ENCODE measurements at regions not wholly inside any gene's neighbourhood (a gene's known extent, or its start where the extent isn't known, plus 50 kb on each side); places are given as distances from the start of the nearest gene placed in this dataset.

DNA sequence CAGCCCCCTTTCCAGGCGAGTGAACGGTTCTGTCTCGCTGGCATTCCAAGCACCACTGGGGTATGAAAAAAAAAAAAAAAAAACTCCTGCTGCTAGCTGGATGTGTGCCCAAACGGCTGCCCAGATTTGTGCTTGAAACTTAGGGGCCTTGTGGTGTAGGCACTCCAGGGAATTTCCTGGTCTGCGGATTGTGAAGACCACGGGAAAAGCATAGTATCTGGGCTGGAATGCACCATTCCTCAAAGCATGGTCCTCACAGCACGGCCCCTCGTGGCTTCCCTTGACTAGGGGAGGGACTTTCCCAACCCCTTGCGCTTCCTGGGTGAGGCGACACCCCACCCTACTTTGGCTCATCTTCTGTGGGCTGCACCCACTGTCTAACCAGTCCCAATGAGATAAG, 516.8 kb upstream of the FAM241A start:
- H3K36me3 Mint-ChIP-seq (ENCODE audit: insufficient read depth, unreplicated experiment), result no peaks in the 10 kb centered on the region
- DNase-seq, result no peak
- intact Hi-C loops (cut with micrococcal nuclease; ENCODE audit: unreplicated experiment), result no loop called here
- H3K27ac Mint-ChIP-seq (ENCODE audit: unreplicated experiment), result no peak overlapping the region
- H3K9me3 Mint-ChIP-seq (ENCODE audit: unreplicated experiment), result no peaks in the 10 kb centered on the region
- POLR2A ChIA-PET, result no interaction called here
- Histone ChIP-seq H3K27me3 (replicated peaks; ENCODE audit: control insufficient read depth, insufficient read depth, low read length) (no peaks in the 10 kb centered on the region), H3K9me3 (no peaks in the 10 kb centered on the region), H3K36me3 (ENCODE audit: control insufficient read depth, insufficient read depth, low read length) (no peaks in the 10 kb centered on the region), H3K4me1 (no peaks in the 10 kb centered on the region), H3K4me3 (ENCODE audit: low read depth, low read length) (no peak overlapping the region)
- TF ChIP-seq, protein P1, sequence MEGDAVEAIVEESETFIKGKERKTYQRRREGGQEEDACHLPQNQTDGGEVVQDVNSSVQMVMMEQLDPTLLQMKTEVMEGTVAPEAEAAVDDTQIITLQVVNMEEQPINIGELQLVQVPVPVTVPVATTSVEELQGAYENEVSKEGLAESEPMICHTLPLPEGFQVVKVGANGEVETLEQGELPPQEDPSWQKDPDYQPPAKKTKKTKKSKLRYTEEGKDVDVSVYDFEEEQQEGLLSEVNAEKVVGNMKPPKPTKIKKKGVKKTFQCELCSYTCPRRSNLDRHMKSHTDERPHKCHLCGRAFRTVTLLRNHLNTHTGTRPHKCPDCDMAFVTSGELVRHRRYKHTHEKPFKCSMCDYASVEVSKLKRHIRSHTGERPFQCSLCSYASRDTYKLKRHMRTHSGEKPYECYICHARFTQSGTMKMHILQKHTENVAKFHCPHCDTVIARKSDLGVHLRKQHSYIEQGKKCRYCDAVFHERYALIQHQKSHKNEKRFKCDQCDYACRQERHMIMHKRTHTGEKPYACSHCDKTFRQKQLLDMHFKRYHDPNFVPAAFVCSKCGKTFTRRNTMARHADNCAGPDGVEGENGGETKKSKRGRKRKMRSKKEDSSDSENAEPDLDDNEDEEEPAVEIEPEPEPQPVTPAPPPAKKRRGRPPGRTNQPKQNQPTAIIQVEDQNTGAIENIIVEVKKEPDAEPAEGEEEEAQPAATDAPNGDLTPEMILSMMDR (IDR thresholded peaks at IDR 0.05; ENCODE audit: insufficient read depth in 1 of 2, low read depth in 1 of 2, low read length in 1 of 2, severe bottlenecking in 1 of 2, unreplicated experiment in 1 of 2), result no peak
- H3K27me3 Mint-ChIP-seq (ENCODE audit: insufficient read depth, unreplicated experiment), result peaks cover 10% of the 10 kb centered on the region
- peaks cover 7% of the 10 kb centered on the region for H3K4me1 Mint-ChIP-seq (ENCODE audit: low read depth, unreplicated experiment)
- no peak overlapping the region for H3K4me3 Mint-ChIP-seq (ENCODE audit: unreplicated experiment)
- no TSS peak for BruUV-seq (replicated peaks)
- CTCF ChIA-PET, result no interaction called here

DNA sequence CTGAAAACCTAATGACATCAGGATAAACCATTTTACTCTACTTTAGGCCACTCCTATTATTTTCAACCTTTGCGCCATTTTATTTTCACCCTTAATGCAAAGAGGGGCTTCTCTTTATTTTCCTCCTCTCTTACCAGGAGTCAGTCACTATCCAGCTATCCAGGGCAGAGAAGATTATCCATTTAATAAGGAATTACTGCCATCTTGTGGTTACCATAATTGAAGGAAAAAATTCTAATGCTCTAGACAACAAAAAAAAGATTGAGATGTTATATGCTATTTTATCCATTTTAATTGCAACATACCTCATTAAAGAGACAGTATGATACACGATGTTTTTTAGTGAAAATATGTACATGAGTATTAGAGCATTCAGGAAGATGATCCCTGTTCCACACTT, 514.5 kb upstream of the FAM241A start:
- H3K9me3 ChIP-seq, result no peaks in the 10 kb centered on the region
- Mint-ChIP-seq H3K27me3 (ENCODE audit: insufficient read depth, unreplicated experiment) (peaks cover 8% of the 10 kb centered on the region), H3K4me3 (ENCODE audit: unreplicated experiment) (no peak overlapping the region), H3K4me1 (ENCODE audit: low read depth, unreplicated experiment) (peaks cover 7% of the 10 kb centered on the region), H3K9me3 (ENCODE audit: unreplicated experiment) (no peaks in the 10 kb centered on the region), H3K27ac (ENCODE audit: unreplicated experiment) (no peak overlapping the region), H3K36me3 (ENCODE audit: insufficient read depth, unreplicated experiment) (no peaks in the 10 kb centered on the region)
- H3K27me3 ChIP-seq (replicated peaks; ENCODE audit: control insufficient read depth, insufficient read depth, low read length), result no peaks in the 10 kb centered on the region
- POLR2A ChIA-PET, result no interaction called here
- intact Hi-C loops (cut with micrococcal nuclease; ENCODE audit: unreplicated experiment), result loop anchor here (2.0 to 10.0 kb wide), 3 partner anchors 156 to 1632 kb away; no protein-coding TSS in a partner anchor
- no peak overlapping the region for H3K4me3 ChIP-seq (ENCODE audit: low read depth, low read length)
- CTCF ChIA-PET, result interaction anchor here (1.0 to 2.0 kb wide), 2 partner anchors 224 to 495 kb away, joined by 4 read pairs; no protein-coding TSS in a partner anchor
- H3K4me1 ChIP-seq, result no peaks in the 10 kb centered on the region
- BruUV-seq (replicated peaks), result no TSS peak
- no peak for DNase-seq
- no peaks in the 10 kb centered on the region for H3K36me3 ChIP-seq (ENCODE audit: control insufficient read depth, insufficient read depth, low read length)
- TF ChIP-seq, protein P1 (IDR thresholded peaks at IDR 0.05; ENCODE audit: insufficient read depth in 1 of 2, low read depth in 1 of 2, low read length in 1 of 2, severe bottlenecking in 1 of 2, unreplicated experiment in 1 of 2), result peak; percentile 29 to 34

DNA sequence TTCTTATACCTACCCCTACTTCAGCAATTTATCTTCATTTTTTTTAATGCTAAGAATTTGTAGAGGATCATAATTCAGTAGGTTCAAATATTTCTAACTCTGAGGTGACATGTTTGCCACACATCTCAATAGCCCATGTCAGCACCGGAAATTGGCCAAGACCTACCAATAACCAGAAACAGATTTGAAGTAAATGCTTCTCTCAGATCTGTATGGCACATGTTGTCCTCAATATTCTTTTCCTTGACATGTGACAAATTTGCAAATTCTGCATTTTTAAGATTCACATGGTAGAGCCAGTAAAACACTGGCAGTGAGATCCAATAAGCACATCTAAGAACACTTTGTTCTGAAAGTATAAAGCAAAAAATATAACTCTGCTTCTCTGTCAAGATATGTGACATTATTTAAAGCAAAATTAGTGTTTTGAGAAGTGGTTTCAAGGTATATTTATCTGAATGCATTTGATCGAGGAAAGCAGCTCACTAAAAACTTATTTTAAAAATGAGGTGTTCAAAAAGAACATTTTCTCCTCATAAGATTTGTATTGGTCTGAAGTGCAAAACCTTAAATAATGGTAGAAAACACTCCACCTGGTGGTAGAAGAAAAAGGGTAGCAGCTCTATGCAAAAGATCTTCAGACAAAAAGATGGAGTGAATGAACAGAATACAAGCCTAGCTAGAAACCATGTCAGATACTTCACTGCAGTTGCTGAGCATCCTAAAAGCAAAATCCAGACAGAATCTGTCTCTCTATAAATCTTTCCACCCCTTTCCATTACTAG, 513.8 kb upstream of the FAM241A start:
- no TSS peak for BruUV-seq (replicated peaks)
- CTCF ChIA-PET, result interaction anchor here (0.9 to 2.0 kb wide), 3 partner anchors 223 to 1633 kb away, joined by 4 read pairs; no protein-coding TSS in a partner anchor
- H3K4me1 Mint-ChIP-seq (ENCODE audit: low read depth, unreplicated experiment), result peaks cover under 1% of the 10 kb centered on the region
- POLR2A ChIA-PET, result no interaction called here
- peaks cover 9% of the 10 kb centered on the region for H3K27me3 Mint-ChIP-seq (ENCODE audit: insufficient read depth, unreplicated experiment)
- no peaks in the 10 kb centered on the region for H3K27me3 ChIP-seq (replicated peaks; ENCODE audit: control insufficient read depth, insufficient read depth, low read length)
- H3K36me3 ChIP-seq (ENCODE audit: control insufficient read depth, insufficient read depth, low read length), result no peaks in the 10 kb centered on the region
- H3K4me3 Mint-ChIP-seq (ENCODE audit: unreplicated experiment), result no peak overlapping the region
- DNase-seq, result peak in 1 of 2 experiments; percentile 7
- H3K9me3 Mint-ChIP-seq (ENCODE audit: unreplicated experiment), result no peaks in the 10 kb centered on the region
- no peaks in the 10 kb centered on the region for H3K4me1 ChIP-seq
- no peaks in the 10 kb centered on the region for H3K9me3 ChIP-seq
- no peaks in the 10 kb centered on the region for H3K36me3 Mint-ChIP-seq (ENCODE audit: insufficient read depth, unreplicated experiment)
- no peak overlapping the region for H3K27ac Mint-ChIP-seq (ENCODE audit: unreplicated experiment)
- TF ChIP-seq, protein P1 (IDR thresholded peaks at IDR 0.05; ENCODE audit: insufficient read depth in 1 of 2, low read depth in 1 of 2, low read length in 1 of 2, severe bottlenecking in 1 of 2, unreplicated experiment in 1 of 2), result peak; percentile 12 to 63
- intact Hi-C loops (cut with micrococcal nuclease; ENCODE audit: unreplicated experiment), result loop anchor here (2.0 to 10.0 kb wide), 3 partner anchors 157 to 1633 kb away; no protein-coding TSS in a partner anchor
- H3K4me3 ChIP-seq (ENCODE audit: low read depth, low read length), result no peak overlapping the region
